Breast epithelium (tissue), 4 donors: ENCODE measurements at regions not wholly inside any gene's neighbourhood (a gene's known extent, or its start where the extent isn't known, plus 50 kb on each side); places are given as distances from the start of the nearest gene placed in this dataset.
"Not testable (repeated sequence)": the region's sequence is repeated elsewhere in the genome, so short reads cannot be mapped to it uniquely, and the experiment has no call there.

Experiments used
- DNase-seq, 2 donors: peaks; one replicate each; pipeline ENCODE4 v3.0.0-alpha.2; 2019; ENCODE audit warnings: low spot score in 2 of 2
- H3K27ac ChIP-seq, 2 donors: fragments of 200-600 bp; sonication (generic) in 1 of 2; one replicate each; pipeline ENCODE4 v1.5.1; 2016 to 2019; ENCODE audit warnings: mild to moderate bottlenecking in 1 of 2
- H3K27me3 ChIP-seq, 2 donors: fragments of 200-600 bp; sonication (generic) in 1 of 2; one replicate each; pipeline versions ENCODE4 v1.5.1 to v1.6.0; 2017 to 2019; ENCODE audit warnings: control low read depth in 1 of 2, mild to moderate bottlenecking in 1 of 2
- H3K36me3 ChIP-seq: fragments of 200-600 bp; one replicate; pipeline ENCODE4 v1.5.1; 2019
- H3K4me1 ChIP-seq, 2 donors: fragments of 200-600 bp; sonication (generic); one replicate each; pipeline ENCODE4 v1.5.1; 2016 to 2019; ENCODE audit warnings: control low read depth in 1 of 2
- H3K4me3 ChIP-seq, 3 donors: fragments of 200-600 bp; sonication (generic); 1 replicate in 2 of 3; 2 replicates in 1 of 3; pipeline ENCODE4 v1.5.1; 2016 to 2019; ENCODE audit warnings: mild to moderate bottlenecking in 3 of 3, moderate library complexity in 2 of 3
- H3K9me3 ChIP-seq, 2 donors: fragments of 200-600 bp; sonication (generic) in 1 of 2; one replicate each; pipeline ENCODE4 v1.5.1; 2016 to 2019; ENCODE audit warnings: control low read depth in 1 of 2
- POLR2A ChIP-seq: fragments of 450-650 bp; IDR thresholded peaks from one replicate; pipeline ENCODE4 v1.6.1; 2016; ENCODE audit warnings: antibody characterized with exemption, mild to moderate bottlenecking, moderate library complexity
- POLR2AphosphoS5 ChIP-seq, 3 donors: sonication (generic); formaldehyde crosslinking; IDR thresholded peaks; one replicate each; pipeline ENCODE4 v1.6.1; 2017; ENCODE audit warnings: antibody characterized with exemption in 3 of 3
- intact Hi-C: fragments of 100-400 bp; cut with DNase I; formaldehyde crosslinking; loops from one replicate; pipeline ENCODE4 v1.15.1; 2023; ENCODE audit warnings: low total_unique reads
- TF ChIP-seq, protein P1 (sequence below), 3 donors: fragments of 450-650 bp; IDR thresholded peaks; one replicate each; pipeline ENCODE4 v1.5.1; 2016 to 2017; ENCODE audit warnings: antibody characterized with exemption in 3 of 3, mild to moderate bottlenecking in 3 of 3, moderate library complexity in 3 of 3

DNA sequence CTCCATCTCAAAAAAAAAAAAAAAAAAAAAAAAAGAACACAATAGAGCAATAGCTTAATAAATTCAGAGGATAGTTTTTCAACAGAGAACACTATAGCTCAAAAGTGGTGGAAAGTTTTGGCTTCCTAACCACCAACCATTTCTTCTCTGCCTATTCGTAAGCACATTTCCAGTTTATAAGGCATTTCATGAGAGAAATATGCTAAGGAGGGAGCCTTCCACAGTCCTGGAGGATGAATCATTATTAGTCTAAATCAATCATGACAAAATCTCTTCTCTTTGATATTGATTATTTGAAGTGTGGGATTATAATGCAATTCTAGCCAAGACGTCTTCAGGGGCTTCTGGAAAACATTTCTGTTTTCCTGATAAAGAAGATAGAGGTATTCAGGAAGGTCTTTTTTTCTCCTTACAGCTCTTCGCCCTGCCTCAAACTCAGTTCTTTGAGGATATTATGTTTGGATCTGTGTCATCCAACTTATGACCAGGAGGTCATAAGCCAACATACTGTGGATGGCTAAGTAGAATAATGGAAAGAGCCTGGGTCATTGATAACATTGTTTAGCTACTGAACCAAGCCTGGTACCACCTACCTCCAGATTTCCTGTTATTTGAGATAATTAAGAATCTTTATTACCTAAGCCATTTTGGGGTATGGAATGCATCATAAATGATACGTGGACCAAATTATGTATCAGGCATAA is 207.3 kb downstream of the TRIB2 start:
- no peaks in the 10 kb centered on the region for H3K9me3 ChIP-seq
- H3K27me3 ChIP-seq, result no peaks in the 10 kb centered on the region
- H3K4me3 ChIP-seq, result no peak overlapping the region
- intact Hi-C loops, result no loop called here
- DNase-seq, result no peak
- no peaks in the 10 kb centered on the region for H3K36me3 ChIP-seq
- no peak overlapping the region for H3K27ac ChIP-seq
- TF ChIP-seq POLR2AphosphoS5 (IDR thresholded peaks at IDR 0.05) (no peak), POLR2A (no peak)
- TF ChIP-seq, protein P1, sequence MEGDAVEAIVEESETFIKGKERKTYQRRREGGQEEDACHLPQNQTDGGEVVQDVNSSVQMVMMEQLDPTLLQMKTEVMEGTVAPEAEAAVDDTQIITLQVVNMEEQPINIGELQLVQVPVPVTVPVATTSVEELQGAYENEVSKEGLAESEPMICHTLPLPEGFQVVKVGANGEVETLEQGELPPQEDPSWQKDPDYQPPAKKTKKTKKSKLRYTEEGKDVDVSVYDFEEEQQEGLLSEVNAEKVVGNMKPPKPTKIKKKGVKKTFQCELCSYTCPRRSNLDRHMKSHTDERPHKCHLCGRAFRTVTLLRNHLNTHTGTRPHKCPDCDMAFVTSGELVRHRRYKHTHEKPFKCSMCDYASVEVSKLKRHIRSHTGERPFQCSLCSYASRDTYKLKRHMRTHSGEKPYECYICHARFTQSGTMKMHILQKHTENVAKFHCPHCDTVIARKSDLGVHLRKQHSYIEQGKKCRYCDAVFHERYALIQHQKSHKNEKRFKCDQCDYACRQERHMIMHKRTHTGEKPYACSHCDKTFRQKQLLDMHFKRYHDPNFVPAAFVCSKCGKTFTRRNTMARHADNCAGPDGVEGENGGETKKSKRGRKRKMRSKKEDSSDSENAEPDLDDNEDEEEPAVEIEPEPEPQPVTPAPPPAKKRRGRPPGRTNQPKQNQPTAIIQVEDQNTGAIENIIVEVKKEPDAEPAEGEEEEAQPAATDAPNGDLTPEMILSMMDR (IDR thresholded peaks at IDR 0.05), result no peak
- no peaks in the 10 kb centered on the region for H3K4me1 ChIP-seq

DNA sequence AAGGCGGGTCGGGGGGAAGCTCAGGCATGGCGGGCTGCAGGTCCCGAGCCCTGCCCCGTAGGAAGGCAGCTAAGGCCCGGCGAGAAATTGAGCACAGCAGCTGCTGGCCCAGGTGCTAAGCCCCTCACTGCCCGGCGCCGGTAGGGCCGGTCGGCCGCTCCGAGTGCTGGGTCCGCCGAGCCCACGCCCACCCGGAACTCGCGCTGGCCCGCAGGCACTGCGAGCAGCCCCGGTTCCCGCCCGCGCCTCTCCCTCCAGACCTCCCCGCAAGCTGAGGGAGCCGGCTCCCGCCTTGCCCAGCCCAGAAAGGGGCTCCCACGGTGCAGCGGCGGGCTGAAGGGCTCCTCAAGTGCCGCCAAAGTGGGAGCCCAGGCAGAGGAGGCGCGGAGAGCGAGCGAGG is 209.9 kb downstream of the TRIB2 start:
- H3K27me3 ChIP-seq, H3K27ac ChIP-seq, H3K4me1 ChIP-seq, intact Hi-C loops, DNase-seq, H3K9me3 ChIP-seq, H3K4me3 ChIP-seq, H3K36me3 ChIP-seq: not testable (repeated sequence)

DNA sequence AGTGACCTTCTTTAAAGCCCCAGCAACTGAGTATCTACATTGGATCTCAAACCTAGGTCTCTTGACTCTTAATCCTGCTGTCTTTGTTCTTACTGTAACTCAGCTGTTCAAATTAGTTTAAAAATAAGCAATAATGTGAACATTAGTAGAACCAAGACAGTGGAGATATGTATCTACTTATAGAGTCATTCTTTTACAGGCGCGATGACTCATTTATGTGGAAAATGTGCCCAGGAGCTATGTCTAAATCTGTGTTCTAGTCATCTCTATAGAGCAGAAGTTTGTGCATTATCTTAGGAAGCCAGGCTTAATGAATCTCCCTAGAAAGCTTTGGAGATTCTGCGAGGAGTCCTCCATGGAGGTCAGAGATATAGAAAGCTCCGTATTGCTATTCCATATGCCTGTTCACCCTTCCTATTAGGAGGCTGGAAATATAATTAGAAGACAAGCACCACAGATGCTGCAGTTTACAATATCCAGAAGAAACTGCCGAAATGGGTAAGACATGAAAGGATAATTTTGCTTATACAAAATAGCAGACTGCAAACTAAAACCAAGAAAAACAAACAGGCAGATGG is 211.6 kb downstream of the TRIB2 start:
- Histone ChIP-seq H3K36me3 (no peaks in the 10 kb centered on the region), H3K4me3 (no peak overlapping the region), H3K4me1 (no peaks in the 10 kb centered on the region), H3K27me3 (no peaks in the 10 kb centered on the region), H3K9me3 (no peaks in the 10 kb centered on the region), H3K27ac (no peak overlapping the region)
- TF ChIP-seq POLR2AphosphoS5 (IDR thresholded peaks at IDR 0.05) (no peak), POLR2A (no peak)
- TF ChIP-seq, protein P1 (IDR thresholded peaks at IDR 0.05), result no peak
- intact Hi-C loops, result no loop called here
- DNase-seq, result no peak

GRCh38 chr2:12928775-12929401 is 212.2 kb downstream of the TRIB2 start:
- intact Hi-C loops, result no loop called here
- Histone ChIP-seq H3K4me1 (no peaks in the 10 kb centered on the region), H3K36me3 (no peaks in the 10 kb centered on the region), H3K27me3 (no peaks in the 10 kb centered on the region), H3K9me3 (no peaks in the 10 kb centered on the region), H3K4me3 (no peak overlapping the region), H3K27ac (no peak overlapping the region)
- no peak for TF ChIP-seq POLR2A
- TF ChIP-seq POLR2AphosphoS5 (IDR thresholded peaks at IDR 0.05), result no peak
- TF ChIP-seq, protein P1 (IDR thresholded peaks at IDR 0.05), result no peak
- DNase-seq, result no peak

DNA sequence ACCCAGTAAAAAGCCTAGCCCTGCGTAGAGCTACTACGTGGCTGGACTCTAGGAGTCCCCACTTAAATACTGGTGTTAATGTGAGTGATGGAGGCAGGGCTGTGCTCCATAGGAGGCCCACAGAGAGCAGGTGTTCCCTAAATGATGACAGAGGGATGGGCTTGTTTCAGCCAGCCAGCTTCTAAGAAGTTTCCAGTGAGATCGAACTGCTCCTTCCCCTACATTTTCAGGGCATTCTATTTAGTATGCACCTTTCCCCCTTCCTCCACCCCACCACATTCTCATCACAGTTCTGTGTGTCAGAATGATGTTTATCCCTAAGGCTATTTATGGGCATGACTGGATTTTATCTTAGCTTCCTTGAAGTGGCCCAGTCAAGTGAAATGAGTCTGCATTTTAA is 213.0 kb downstream of the TRIB2 start:
- no peak overlapping the region for H3K4me3 ChIP-seq
- DNase-seq, result no peak
- H3K9me3 ChIP-seq, result no peaks in the 10 kb centered on the region
- no peak overlapping the region for H3K27ac ChIP-seq
- TF ChIP-seq, protein P1 (IDR thresholded peaks at IDR 0.05), result no peak
- TF ChIP-seq POLR2A (no peak), POLR2AphosphoS5 (IDR thresholded peaks at IDR 0.05) (no peak)
- H3K4me1 ChIP-seq, result no peaks in the 10 kb centered on the region
- intact Hi-C loops, result loop anchor here (5.0 kb wide), 1 partner anchor 1067 kb away; no protein-coding TSS in a partner anchor
- no peaks in the 10 kb centered on the region for H3K36me3 ChIP-seq
- H3K27me3 ChIP-seq, result no peaks in the 10 kb centered on the region
